Islet of Langerhans (tissue), 1 donor: ENCODE measurements at regions not wholly inside any gene's neighbourhood (a gene's known extent, or its start where the extent isn't known, plus 50 kb on each side); places are given as distances from the start of the nearest gene placed in this dataset.

ENCODE experiments used
- FAIRE-seq: peaks from one replicate; lab custom pipeline; 2011; peaks lifted over from hg19 to GRCh38; lab: Jason Lieb, UNC

DNA sequence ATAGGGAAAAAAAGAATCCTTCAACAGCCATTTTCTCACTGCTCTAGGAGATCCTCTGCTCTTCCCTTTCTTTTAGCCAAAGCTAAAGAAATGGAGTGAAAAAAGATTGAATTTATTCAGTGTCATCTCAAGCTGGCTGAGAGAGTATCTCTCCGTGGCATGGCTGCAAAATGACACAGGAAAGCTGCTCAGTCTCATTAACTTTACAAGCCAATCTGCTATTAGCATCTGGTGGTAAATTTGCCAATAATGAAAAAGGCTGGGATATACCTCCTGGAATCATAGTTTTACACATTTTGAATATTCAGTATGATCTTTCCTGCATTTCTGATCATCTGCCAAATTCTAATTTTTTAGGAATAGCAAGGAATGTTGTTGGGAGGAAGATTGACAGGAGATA is 176.8 kb upstream of the CHRM3 start:
- FAIRE-seq: no peak

- FAIRE-seq: no peak
These were observed 182.0 kb upstream of the CHRM3 start for GRCh38 chr1:239204401-239204800.

GRCh38 chr1:239197871-239198270 is 188.5 kb upstream of the CHRM3 start:
- FAIRE-seq: no peak

DNA sequence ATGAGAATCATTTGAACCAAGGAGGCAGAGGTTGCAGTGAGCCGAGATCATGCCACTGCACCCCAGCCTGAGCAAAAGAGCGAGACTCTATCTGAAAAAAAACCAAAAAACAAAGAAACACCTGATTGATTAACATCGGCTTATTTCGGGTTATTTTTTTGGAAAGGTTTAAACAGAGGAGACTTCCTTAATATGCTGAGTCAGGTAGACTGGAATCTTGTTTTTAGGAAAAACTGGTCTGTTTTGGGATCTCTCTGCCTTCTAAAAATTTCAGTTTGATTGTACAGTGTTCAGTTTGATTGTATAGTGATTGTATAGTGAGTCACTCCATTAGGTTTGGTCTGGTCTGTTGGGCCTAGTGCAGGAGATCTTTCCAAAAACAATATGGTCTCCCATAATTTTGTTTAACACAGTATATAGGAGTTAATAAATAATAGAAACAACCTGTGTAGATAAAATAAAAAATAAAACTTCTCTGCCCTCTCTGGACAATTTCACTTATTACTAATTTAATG is 196.3 kb upstream of the CHRM3 start:
- no peak for FAIRE-seq

GRCh38 chr1:239186487-239186886 is 199.9 kb upstream of the CHRM3 start:
- FAIRE-seq: no peak

DNA sequence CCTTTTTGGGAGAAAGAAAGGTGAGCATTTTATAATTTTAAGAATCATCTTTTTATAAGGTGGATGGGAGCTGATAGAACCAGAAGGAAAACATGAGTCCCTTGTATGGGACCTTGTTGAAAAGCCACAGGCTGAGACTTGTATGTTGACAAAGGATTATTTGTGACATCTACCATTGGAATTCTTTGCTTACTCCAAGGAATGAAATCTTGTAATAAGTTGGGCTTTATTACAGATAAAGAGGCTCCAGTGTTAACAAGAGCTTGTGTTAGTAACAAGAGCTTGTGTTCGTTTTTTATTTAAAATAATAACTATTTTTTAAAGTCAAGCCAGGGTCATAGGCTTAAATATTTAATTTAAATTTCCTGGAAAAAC is 201.1 kb upstream of the CHRM3 start:
- no peak for FAIRE-seq

GRCh38 chr1:239184561-239185244 is 201.7 kb upstream of the CHRM3 start:
- no peak for FAIRE-seq

DNA sequence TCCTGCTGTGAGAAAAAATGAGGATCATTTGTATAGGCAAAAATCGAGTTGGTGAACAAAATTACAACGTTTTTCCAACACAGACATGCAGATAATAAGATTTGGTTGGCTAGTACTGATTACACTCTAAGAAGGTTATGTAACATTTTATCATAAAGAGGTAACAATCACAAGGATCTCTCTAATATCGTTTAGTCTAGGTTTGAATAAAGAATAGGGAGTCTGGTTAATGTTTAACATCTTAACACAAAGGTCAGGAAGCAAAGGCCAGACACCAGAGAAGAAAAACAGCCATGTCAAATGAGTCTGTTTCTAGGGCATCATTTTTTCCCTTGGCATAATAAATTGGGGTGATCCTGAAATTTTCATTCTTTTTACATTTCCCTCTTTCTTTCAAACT is 207.4 kb upstream of the CHRM3 start:
- no peak for FAIRE-seq

DNA sequence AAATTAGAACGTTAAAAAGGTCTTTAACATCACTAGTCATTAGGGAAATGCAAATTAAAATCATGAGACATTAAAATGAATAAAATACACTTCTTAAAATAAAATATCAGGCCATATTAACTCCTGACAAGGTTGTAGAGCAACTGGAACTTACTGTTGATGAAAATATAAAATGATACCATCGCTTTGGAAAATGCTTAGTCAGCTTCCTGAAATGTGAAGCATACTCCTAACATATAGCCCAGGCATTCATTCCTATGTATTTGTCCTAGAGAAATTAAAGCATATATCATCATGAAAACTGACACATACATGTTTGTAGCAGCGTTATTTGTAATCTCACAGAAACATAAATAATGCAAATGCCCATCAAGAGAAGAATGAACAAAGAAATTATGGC is 211.5 kb upstream of the CHRM3 start:
- no peak for FAIRE-seq

DNA sequence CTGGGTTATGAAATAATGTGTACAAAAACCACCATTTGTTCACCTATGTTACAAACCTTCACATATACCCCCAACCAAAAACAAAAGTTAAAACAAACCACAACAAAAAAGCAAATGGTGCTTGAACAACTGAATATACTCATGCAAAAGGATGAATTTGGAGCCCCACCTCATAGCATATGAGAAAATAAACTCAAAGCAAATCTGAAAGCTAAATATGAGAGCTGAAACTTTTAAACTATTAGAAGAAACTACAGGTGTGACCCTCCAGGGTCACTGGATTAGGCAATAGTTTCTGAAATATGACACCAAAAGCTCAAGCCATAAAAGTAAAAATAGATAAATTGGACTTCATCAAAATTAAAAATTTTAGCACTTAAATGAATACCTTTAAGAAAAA is 215.5 kb upstream of the CHRM3 start:
- FAIRE-seq: no peak

- FAIRE-seq: no peak
These were observed 217.1 kb upstream of the CHRM3 start for GRCh38 chr1:239169276-239169675.

- FAIRE-seq: no peak
These were observed 221.8 kb upstream of the CHRM3 start for GRCh38 chr1:239164451-239165180.

DNA sequence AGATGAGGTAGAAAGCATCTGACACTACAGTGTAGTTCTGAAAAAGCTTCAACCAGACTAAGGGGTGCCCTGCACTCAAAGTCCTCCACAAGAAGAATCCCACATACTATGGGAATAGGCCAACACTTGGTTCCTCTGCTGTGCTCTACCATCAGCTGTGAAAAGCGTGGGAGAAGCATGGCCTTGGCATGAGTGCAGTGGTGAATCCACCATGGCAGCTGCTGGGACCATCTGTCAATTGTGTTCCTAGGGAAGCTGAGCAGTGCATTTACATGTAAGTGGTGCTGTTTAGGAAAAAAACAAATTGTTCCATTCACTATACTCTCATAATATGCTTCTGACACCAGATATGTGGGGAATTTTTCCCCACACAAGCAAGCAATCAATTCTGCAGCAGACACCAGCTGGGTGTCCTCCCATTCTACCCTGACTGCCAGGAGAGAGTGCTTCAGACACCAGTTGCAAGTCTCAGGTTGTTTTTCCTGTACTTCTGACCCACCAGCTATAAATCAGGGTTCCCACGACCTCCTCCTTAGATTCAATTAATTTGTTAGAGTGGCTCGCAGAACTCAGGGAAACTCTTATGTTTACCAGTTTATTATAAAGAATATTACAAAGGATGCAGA is 230.8 kb upstream of the CHRM3 start:
- FAIRE-seq: no peak

GRCh38 chr1:239151937-239152336 is 234.4 kb upstream of the CHRM3 start:
- no peak for FAIRE-seq

DNA sequence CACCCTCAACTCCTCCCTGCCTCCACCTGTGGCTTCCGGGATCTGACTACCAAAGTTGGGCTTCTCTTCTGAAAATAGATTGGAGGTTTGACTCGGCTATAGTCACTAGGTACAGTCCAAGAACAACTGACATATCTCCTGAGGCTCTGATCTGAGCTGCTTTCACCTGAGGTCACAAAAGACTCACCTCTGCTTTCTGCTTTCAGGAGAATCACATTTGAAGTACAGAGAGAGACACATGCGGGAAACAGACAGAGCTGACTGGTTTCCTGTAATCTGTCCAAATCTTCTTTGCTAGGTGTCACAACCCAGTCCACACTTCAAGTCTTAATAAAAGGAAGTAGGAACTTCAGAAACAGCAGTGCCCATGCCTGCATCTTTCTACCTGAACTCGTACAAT is 245.4 kb upstream of the CHRM3 start:
- FAIRE-seq: no peak

- FAIRE-seq: no peak
These were observed 246.6 kb upstream of the CHRM3 start for GRCh38 chr1:239139801-239140200.

- FAIRE-seq: no peak
These were observed 257.8 kb upstream of the CHRM3 start for GRCh38 chr1:239128541-239128940.

GRCh38 chr1:239126884-239127283 is 259.5 kb upstream of the CHRM3 start:
- no peak for FAIRE-seq

GRCh38 chr1:239125893-239126292 is 260.5 kb upstream of the CHRM3 start:
- FAIRE-seq: no peak

- FAIRE-seq: no peak
These were observed 261.3 kb upstream of the CHRM3 start for GRCh38 chr1:239125027-239125426.

GRCh38 chr1:239123260-239123659 is 263.1 kb upstream of the CHRM3 start:
- FAIRE-seq: no peak

- FAIRE-seq: no peak
These were observed 274.1 kb upstream of the CHRM3 start for GRCh38 chr1:239112101-239112935.

- FAIRE-seq: no peak
These were observed 278.7 kb upstream of the CHRM3 start for GRCh38 chr1:239107676-239108075.
